Inferior parietal cortex (tissue), 1 donor: ENCODE measurements at regions not wholly inside any gene's neighbourhood (a gene's known extent, or its start where the extent isn't known, plus 50 kb on each side); places are given as distances from the start of the nearest gene placed in this dataset.
"Not testable (repeated sequence)": the region's sequence is repeated elsewhere in the genome, so short reads cannot be mapped to it uniquely, and the experiment has no call there.

ENCODE experiments used
- DNase-seq: peaks from one replicate; pipeline ENCODE4 v3.0.0-alpha.2; 2016; ENCODE audit errors: extremely low spot score

DNA sequence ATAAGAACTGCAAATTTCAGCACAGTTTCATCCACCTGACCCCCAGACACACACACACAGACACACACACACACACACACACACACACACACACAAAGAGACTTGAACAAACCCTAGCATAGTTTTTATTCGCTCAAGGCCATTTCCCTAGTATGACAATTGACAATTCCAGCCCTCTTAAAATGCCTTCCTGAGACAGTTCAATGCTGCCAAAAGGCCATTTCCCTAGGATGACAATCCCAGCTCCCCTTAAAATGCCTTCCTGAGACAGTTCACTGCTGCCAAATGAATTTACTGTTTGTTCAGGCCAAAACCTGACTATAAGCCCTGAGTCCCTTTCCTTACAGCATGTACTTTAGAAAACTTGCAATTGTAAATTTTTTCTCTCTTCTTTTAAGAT is 259.5 kb upstream of the SLC7A11 start:
- no peak for DNase-seq

DNA sequence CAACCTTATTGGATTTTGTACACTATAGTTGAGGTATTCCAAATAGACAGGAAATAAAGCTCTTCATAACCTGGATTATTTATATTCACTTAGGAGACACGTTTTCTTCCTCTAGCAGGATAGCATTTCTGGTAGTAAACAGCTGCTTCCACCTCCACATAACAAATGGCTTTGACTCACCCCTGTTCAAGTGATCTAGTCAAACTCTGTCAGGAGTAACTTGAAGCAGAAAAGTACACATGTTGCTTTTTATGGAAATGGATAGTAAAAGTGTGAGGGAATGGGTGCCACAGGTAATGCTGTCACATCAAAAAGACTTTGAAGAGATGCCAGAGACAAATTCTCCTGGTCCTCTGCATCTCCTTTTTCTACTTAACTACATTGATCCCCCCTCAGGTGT is 258.7 kb upstream of the SLC7A11 start:
- no peak for DNase-seq

DNA sequence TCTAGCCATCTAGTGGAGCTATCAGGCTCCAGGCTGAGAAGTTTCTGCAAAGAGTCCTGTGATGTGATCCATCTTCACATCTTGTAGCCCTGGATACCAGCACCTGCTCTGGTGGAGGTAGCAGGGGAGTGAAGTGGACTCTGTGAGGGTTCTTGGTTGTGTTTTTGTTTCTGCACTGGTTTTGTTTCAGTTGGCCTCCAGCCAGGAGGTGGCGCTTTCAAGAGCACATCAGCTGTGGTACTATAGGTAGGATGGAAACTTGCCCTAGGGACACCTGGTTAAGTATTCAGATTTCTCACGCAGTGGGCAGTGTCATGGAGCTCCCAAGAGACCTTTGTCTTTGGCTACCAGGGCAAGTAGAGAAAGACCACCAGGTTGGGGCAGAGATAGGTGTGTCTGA is 257.5 kb upstream of the SLC7A11 start:
- no peak for DNase-seq

DNA sequence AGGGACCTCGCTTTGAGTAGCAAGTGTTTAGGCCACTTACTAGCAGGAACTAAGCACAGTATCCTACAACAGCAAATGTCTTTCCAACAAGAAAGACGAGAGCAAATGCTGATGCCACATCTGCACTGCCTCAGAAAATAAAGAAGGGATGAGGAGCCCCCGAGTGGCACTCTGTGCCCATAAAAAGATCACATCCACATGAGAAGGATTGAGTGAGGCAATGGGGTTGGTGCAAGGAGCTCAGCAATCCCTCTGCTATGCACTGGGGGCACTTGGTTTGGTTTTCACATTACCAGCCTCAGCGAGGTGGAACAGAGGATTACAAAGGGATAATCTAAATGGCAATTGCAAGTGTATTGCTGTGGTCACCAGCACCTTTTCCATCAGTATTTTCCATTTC is 252.8 kb upstream of the SLC7A11 start:
- DNase-seq = no peak

DNA sequence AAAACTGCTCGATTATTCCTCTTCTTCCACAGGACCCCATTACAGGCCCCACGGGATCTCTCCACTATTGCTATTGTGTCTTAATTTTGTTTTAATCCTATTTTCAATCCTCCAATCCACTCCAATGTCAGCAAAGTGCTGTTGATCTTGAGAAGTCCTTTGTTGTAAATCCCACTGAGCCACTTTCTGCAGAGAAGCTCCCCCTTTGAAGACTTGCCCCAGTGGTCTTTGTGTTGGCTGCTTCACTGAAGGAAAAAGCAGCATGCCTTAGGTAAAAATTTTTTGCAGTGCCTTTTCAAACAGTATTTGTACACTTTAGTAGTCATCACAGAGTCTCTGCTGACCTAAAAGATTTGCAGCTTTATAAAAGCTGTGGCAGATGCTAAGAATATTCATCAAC is 252.0 kb upstream of the SLC7A11 start:
- no peak for DNase-seq

DNA sequence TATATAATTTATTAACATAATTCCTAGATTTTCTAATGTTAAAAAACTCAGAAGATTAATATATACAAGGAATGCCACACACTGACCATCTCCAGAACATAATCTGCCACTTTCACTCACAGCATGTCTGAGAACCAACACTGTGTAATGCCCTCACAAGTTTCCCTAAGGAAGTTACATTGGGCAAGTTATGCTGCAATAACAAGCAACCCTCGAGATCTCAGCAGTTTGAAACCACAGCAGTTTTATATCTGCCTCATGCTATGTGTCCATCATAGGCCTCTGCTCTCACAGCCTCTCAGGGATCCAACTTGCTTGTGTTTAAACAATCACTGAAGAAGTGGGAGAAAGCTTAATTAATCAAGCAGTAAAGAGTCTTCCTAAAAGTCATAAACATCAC is 250.0 kb upstream of the SLC7A11 start:
- DNase-seq = no peak

DNA sequence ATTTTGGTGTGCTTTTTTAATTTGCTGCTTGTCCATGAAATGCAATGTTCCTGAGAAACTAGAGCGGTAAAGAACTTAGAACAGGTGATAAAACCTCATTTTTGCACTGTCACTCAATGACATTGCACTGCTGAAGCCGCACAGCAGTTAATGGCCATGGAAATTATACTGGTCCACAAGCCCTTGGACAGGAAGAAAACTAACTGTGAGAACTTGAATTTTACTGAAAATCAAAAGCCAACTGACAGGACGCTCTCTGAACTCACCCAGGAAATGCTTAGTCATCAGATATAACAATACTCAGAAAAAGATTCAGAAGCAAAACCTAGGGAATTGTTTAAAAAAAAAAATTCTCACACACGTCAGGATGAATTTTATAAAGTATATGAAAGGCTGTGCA is 246.4 kb upstream of the SLC7A11 start:
- DNase-seq = no peak

DNA sequence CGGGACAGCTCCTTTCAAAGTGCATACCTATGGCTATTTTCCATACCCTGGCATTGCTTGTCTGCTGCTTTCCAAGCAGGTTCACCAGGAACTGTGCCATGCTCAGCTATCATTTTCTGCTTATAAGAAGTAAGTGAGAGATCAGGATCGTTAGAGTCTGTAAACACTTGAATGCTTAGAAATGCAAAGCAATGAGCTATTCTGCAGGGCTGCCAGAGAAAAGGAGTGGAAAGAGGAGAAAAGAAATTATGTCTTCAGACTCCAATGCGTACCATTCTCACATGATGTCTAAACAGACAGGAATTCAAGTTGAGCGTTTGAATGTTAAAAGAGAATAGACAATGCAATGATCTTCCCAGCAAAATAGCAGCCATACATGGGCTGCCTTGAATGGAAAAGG is 245.5 kb upstream of the SLC7A11 start:
- DNase-seq = no peak

DNA sequence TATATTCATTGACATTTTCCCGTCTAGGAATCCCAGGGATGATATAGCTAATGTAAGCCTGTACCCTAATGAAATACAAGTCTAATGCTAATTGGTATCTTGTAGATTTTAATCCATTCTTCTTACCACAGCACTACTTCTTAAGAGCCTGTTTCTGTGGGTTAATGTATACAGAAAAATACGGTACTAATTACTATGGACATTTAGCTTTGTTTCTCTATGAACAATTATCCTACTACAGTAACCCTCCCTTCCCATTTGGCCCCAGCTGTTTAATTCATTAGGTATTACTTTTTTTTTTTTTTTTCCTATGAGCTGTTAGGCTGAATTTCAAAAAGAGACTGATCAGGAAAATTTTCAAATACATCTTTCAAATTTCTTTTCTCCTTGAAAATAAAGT is 245.1 kb upstream of the SLC7A11 start:
- no peak for DNase-seq

DNA sequence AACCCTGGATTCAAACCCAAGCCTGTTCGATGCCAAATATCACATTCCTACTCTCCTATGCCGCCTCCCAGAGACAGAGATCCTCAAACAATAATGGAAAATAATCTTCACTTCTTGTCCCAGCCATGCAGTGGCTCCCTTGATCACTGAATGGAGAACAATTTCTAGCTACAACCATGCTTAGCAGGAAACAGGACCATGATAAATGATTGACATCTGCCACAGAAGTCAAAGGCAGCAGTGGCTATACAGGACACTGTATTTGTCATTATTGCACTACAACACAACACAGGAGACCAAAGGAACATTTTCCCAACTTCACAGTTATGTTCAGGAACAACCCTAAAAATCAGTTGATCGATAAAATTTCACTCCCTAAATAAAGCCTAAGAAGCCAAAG is 243.3 kb upstream of the SLC7A11 start:
- no peak for DNase-seq

DNA sequence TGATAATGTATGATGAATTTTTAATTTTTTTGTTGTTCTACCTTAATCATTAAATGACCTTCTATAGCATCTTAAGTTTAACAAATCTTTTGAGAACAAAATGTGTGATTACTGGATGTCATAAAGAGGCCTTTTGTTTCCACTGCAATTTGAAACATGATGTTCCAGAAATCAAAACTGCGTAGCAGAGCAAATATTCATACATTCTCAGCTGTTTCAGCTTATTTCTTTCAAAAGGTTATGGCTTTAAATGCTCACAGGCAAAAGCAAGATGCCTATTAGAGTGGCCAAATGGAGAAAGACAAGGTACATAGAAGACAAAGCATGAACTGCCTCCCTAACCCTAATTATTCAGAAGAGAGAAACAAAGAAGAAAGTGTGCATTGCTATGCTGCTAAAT is 233.0 kb upstream of the SLC7A11 start:
- no peak for DNase-seq

DNA sequence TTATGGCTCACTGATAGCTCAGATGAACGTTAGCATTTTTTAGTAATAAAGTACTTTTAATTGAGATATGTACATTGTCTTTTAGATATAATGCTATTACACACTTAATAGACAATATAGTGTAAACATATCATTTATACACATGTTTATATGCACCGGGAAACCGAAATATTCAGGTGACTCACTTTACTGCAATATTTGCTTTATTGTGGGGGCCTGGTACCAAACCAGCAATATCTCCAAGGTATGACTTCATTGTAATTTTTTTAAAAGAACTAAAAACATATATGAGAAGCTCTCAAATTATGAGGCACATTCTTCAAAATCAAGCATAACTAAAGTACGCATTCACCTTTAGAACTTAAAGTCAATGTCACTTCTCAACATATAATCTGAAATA is 231.2 kb upstream of the SLC7A11 start:
- DNase-seq = no peak

DNA sequence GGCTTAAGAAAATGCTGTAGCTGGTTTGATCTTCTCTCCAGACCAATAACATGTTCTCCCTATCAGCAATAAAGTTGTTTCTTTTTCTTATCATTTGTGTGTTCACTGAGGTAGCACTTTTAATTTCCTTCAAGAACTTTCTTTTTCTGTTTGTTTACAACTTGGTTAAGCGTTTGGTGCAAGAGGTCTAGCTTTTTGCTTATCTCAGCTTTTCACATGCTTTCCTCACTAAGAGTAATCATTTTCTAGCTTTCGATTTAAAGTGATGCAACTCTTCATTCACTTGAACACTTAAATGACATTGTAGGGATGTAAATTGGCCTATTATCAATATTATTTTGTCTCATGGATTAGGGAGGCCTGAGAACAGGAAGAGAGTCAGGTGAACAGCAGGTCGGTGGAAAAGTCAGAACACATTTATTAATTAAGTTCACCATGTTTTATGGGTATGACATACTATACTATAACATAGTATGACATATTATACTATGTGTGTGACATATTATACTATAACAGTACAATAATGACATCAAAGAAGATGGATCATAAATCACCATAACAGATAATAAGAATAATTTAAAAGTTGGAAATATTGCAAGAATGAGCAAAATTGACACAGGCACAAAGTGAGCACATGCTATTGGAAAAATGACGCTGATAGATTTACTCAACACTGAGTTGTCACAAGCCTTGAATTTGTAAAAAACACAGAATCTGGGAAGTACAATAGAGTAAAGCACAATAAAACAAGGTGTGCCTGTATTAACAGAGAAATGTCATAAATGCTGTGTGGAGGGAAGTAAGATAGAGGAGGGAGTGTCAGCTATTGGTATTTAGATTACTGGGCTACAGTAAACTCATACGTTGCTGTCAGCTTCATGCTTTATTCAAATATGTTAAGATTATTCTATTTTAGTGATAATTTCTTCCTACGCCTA is 218.6 kb upstream of the SLC7A11 start:
- DNase-seq = no peak

DNA sequence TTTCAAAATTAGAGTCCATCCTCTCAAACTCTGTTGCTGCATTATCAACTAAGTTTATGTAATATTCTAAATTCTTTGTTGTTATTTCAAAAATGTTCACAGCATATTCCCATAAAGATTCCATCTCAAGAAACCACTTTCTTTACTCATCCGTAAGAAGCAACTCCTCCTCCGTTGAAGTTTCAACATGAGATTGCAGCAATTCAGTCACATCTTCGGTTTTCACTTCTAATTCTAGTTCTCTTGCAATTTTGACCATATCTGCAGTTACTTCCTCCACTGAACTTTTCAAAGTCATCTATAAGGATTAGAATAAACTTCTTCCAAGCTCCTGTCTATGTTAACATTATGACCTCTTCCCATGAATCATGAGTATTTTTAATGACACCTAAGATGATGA is 216.6 kb upstream of the SLC7A11 start:
- DNase-seq = no peak

DNA sequence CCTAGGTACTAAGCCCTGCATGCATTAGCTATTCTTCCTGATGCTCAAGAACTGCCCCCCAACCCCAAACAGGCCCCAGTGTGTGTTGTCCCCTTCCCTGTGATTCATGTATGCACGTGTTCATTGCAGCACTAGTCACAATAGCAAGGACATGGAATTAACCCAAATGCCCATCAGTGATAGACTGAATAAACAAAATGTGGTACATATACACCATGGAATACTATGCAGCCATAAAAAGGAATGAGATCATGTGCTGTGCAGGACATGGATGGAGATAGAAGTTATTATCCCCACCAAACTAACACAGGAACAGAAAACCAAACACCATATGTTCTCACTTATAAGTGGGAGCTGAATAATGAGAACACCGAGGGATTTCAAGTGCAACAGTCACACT is 214.2 kb upstream of the SLC7A11 start:
- not testable (repeated sequence) for DNase-seq

DNA sequence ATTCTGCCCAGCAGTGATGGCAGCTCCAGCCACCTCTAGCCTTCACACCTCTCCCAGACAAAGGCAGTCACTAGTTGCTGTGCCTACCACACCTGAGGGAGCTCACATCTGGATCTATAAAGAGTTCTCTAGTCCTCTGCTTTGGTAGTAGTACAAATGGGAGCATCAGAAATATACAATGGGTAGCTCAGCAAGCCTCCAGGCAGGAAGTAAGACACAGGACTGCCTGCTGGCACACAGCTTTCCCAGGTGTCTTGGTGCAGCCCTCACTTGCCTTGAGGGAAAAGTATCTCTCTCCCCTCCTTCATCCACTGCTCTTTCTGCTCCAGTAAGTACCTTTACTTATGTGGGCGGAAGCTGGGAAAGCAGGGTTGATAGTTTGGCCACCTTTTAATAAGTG is 212.9 kb upstream of the SLC7A11 start:
- DNase-seq = no peak

DNA sequence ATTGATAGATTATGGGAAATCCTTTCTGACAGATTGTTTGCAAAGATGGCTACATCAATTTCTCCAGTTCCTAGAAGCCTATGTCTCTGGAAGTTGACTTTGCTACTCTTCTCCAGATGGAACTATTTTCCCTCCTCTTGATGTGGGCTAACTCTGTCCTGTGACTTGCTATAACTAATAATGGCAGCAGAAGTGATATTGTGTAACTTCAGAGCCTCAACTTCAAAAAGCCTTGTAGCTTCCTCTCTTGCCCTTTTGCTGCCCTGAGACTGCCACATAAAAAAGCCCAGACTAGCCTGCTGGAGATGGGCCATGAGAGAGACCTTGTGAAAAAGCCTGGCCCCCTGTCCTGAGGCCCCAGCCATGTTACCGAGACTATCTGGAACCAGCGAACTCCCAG is 210.7 kb upstream of the SLC7A11 start:
- no peak for DNase-seq

DNA sequence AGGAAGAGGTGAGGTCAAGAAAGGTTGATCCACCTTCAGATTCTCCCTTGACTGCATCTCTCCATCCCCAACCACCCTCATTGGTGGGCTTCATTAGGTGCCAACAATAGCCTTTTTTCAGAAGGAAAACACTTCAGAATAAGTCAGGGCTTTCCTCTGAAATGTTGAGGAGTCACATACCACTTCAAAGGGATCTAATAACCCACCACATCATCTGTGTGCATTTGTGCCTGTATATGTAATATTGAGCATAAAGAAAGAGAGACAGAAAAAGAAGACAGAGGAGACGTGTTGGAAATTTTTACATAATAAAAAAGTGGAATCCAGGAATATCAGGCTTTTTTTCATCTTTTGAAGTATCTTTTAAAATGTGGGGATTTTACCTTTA is 209.1 kb upstream of the SLC7A11 start:
- DNase-seq = no peak

DNA sequence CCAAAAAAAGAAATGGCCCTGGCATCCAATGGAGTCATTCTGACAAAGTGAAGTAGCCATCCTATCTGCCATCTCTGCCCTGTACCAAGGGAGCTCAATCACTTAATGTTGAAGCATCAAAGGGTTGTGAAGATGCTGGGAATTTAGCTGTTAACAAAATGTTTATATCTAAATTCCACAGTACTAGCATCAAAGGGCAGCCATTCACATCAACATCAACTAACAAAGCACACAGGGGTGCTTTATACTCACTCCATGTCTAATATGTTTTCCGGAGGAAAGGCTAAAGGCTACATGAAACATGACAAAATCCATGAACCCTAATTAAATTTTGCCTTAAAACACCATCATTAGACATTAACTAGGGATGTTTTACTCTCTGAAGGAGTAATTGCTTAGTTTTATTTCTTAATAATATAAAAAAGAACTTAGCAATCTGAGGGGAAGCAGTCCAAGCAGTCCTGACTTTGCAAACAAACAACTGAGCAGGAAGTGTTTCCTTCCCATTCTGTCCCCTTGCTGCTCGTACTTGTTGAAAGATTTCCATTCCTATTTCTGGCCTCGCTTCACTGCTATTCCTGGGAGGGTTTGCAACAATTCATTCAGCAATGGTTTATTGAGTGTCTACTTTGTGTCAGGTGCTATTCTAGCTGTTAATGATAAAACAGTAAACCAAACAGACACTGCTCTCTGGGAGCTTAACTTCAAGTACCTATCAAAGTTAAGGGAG is 208.6 kb upstream of the SLC7A11 start:
- DNase-seq = no peak

DNA sequence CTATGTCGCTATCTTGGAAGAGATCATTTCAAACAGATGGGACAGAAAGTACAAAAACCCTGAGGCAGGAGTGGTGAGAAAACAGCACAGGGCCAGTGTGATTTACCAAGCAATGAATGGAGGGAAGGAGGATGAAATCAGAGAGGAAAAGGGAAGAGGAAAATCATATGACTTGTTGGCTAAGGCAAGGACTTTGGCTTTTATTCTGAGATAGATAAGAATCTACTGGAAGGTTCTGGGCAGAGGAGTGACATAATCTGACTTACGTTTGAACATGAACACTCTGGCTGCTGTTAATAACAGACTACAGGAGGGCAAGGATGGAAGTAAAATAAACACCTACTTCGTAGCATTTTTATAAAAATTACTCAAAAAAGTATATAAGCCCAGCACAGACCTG is 207.8 kb upstream of the SLC7A11 start:
- no peak for DNase-seq

DNA sequence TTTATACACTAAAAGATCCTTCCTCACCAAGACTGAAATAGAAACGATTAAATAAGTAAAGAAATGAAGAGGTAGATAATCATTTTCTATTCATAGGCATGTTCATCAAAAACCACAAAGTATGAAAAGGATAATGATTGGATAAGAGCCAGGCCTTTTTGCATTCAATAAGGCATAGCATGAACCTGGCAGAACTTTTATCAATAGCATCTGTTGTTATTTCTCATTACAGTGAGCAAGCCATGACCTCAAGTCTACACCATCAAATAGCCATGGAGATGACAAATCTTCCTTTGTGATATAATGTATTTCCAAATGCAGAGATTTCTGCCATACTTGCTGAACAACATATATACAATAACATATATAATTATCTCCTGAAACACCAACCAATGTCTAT is 206.0 kb upstream of the SLC7A11 start:
- DNase-seq = no peak

DNA sequence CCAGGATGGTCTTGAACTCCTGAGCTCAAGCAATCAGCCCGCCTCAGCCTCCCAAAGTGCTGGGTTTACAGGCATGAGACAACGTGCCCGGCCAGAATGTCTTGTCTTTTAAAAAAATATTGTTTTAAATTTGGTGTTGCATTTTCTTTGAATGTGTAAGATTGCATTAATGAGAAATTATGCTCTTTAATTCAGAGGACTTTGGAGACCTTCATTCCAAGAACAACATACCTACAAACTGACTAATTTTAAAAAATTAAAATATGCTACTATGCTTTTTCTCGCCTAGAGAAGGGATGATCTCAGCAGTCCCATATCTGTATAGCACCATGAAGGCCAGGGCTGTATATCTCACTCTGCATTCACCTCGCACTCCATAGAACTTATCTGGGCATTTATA is 204.3 kb upstream of the SLC7A11 start:
- no peak for DNase-seq

DNA sequence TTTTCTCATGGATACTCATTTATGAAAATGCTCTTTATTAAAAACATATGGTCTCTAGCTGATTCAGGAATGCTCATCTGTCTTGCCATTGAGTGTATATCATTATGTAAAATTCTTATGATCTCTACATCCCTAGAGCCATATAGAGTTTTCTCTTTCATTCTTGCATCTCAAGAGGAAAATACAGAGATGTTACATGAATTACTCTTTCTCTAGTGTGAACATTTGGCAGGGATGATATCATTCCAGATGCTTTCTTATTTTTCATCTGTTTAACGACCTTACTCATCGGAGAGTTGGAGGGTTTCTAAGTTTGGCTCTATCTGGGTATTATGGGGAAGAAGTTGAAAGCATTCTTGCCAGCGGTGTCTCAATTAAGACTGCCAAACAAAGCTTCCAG is 202.9 kb upstream of the SLC7A11 start:
- DNase-seq = no peak
